ENCODE measurements at regions not wholly inside any gene's neighbourhood (a gene's known extent, or its start where the extent isn't known, plus 50 kb on each side); places are given as distances from the start of the nearest gene placed in this dataset.

DNA sequence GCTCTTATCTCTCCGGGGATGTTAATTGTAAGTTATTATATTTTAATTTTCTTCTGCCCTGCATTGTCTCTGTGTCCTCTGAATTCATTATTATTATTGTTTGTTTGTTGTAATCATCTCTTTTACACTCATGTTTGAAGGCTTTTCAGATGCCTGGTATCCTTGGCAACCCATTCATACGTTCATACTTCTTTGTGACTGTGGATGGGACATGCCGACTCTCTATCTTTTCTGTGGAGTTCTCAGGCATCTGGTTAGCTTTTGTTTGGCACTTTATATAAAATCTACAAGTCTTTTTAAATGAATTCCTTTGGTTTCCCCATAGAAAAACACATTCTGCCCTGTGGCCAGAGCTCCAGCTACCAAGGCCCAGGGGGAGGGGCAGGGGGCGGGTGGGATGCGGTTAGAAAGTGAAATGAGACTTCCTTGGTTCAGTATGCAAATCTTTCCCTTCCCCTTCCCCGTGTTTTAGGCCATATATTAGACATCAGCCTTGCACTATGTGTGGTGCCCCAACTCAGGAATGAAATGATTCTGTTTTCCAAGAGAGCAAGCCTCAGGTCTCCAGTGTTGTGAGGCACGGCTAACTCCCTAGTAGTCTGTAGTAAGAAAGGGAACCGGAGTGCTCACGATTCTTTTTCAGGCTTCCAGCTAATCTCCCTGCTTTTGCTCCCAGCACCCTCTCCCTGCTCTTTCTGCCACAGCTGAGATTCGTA is 79.2 kb downstream of the SST start:
- dilution Hi-C loops (cut with MboI; ENCODE audit: extremely low pct_ligation_motif_present, low sequenced_read_pairs), result no loop called here
- Histone ChIP-seq H3K36me3 (ENCODE audit: control insufficient read depth in 2 of 2, extremely low read depth in 1 of 2, insufficient read depth in 2 of 2, low read length in 2 of 2) (no peaks in the 10 kb centered on the region), H3K9me3 (replicated peaks; ENCODE audit: control insufficient read depth, insufficient read depth, low read length) (no peaks in the 10 kb centered on the region), H3K79me2 (ENCODE audit: control insufficient read depth, insufficient read depth, low read length) (no peaks in the 10 kb centered on the region), H3K27me3 (ENCODE audit: control insufficient read depth in 2 of 2, insufficient read depth in 2 of 2, low read length in 2 of 2) (no peaks in the 10 kb centered on the region), H3K4me2 (ENCODE audit: insufficient read depth, low read length) (no peak overlapping the region), H3K9ac (replicated peaks; ENCODE audit: extremely low read depth, insufficient read depth, low read length) (no peak overlapping the region), H2AFZ (ENCODE audit: low read depth, low read length) (no peak overlapping the region), H3K4me3 (replicated peaks in 1 of 3; ENCODE audit: insufficient read depth in 1 of 3, low read depth in 1 of 3, low read length in 3 of 3) (no peak overlapping the region), H4K20me1 (replicated peaks; ENCODE audit: control insufficient read depth, extremely low read depth, insufficient read depth, low read length) (no peaks in the 10 kb centered on the region), H3K9me1 (replicated peaks; ENCODE audit: control insufficient read depth, extremely low read depth, insufficient read depth, low read length) (no peaks in the 10 kb centered on the region), H3K4me1 (ENCODE audit: control insufficient read depth, extremely low read depth, insufficient read depth, low read length) (no peaks in the 10 kb centered on the region), H3K27ac (ENCODE audit: insufficient read depth, low read depth, low read length) (no peak overlapping the region)
- DNase-seq (ENCODE audit: low read depth, low spot score) (no peak), FAIRE-seq (no peak)
- TF ChIP-seq FOS (IDR thresholded peaks at IDR 0.05; ENCODE audit: borderline replicate concordance, insufficient read depth, low read length), result no peak
- no peak for TF ChIP-seq POLR2A (IDR thresholded peaks at IDR 0.05; ENCODE audit: low read depth, low read length)
- TF ChIP-seq GATA2 (IDR thresholded peaks at IDR 0.05; ENCODE audit: insufficient read depth, insufficient read length, low read depth, low read length), result no peak
- TF ChIP-seq, protein P1, sequence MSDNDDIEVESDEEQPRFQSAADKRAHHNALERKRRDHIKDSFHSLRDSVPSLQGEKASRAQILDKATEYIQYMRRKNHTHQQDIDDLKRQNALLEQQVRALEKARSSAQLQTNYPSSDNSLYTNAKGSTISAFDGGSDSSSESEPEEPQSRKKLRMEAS (IDR thresholded peaks at IDR 0.05; ENCODE audit: insufficient read depth, insufficient read length), result no peak
- TF ChIP-seq MYC (IDR thresholded peaks at IDR 0.05; ENCODE audit: low read depth, low read length), result no peak
- TF ChIP-seq, protein P2, sequence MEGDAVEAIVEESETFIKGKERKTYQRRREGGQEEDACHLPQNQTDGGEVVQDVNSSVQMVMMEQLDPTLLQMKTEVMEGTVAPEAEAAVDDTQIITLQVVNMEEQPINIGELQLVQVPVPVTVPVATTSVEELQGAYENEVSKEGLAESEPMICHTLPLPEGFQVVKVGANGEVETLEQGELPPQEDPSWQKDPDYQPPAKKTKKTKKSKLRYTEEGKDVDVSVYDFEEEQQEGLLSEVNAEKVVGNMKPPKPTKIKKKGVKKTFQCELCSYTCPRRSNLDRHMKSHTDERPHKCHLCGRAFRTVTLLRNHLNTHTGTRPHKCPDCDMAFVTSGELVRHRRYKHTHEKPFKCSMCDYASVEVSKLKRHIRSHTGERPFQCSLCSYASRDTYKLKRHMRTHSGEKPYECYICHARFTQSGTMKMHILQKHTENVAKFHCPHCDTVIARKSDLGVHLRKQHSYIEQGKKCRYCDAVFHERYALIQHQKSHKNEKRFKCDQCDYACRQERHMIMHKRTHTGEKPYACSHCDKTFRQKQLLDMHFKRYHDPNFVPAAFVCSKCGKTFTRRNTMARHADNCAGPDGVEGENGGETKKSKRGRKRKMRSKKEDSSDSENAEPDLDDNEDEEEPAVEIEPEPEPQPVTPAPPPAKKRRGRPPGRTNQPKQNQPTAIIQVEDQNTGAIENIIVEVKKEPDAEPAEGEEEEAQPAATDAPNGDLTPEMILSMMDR (IDR thresholded peaks at IDR 0.05; ENCODE audit: extremely low read depth in 1 of 2, insufficient read depth in 1 of 2, low read depth in 1 of 2, low read length in 2 of 2), result no peak
- no peak for TF ChIP-seq JUN (IDR thresholded peaks at IDR 0.05; ENCODE audit: borderline replicate concordance, insufficient read depth, insufficient read length, low read depth)
- TF ChIP-seq POLR2AphosphoS5 (IDR thresholded peaks at IDR 0.05; ENCODE audit: insufficient read depth, low read depth, low read length), result no peak
- no peak for TF ChIP-seq EZH2 (IDR thresholded peaks at IDR 0.05; ENCODE audit: borderline replicate concordance, low read depth, low read length, severe bottlenecking)
- BruUV-seq (replicated peaks), result no TSS peak
- POLR2A ChIA-PET, result no interaction called here
- CTCF ChIA-PET, result no interaction called here
- intact Hi-C loops (cut with micrococcal nuclease), result no loop called here
